Mesenchymal stem cell (in vitro differentiated cells and primary cell): ENCODE measurements at regions not wholly inside any gene's neighbourhood (a gene's known extent, or its start where the extent isn't known, plus 50 kb on each side); places are given as distances from the start of the nearest gene placed in this dataset.

Experiments
- DNase-seq: peaks from one replicate; pipeline ENCODE4 v3.0.0-alpha.2; 2013
- H2AFZ ChIP-seq: one replicate; pipeline ENCODE4 v1.6.1; 2013; ENCODE audit warnings: low read depth, mild to moderate bottlenecking, control low read depth, inconsistent platforms, low read length, moderate library complexity
- H2AK5ac ChIP-seq: 2 replicates; pipeline ENCODE4 v1.6.1; 2013; ENCODE audit warnings: low read length, moderate library complexity, mild to moderate bottlenecking, inconsistent platforms; ENCODE audit not compliant: severe bottlenecking
- H2BK120ac ChIP-seq: one replicate; pipeline ENCODE4 v1.6.1; 2013; ENCODE audit warnings: low read depth, mild to moderate bottlenecking, inconsistent platforms, low read length, moderate library complexity
- H2BK12ac ChIP-seq, 2 experiments: one replicate each; pipeline ENCODE4 v1.6.1; 2013; ENCODE audit warnings: inconsistent platforms in 2 of 2, low read length in 2 of 2, mild to moderate bottlenecking in 2 of 2, moderate library complexity in 2 of 2, control low read depth in 1 of 2
- H2BK15ac ChIP-seq: one replicate; pipeline ENCODE4 v1.6.1; 2013; ENCODE audit warnings: mild to moderate bottlenecking, low read depth, inconsistent platforms; ENCODE audit not compliant: poor library complexity, severe bottlenecking
- H2BK5ac ChIP-seq: 2 replicates; pipeline ENCODE4 v1.6.1; 2013; ENCODE audit warnings: low read depth, mild to moderate bottlenecking, low read length, control low read depth, inconsistent platforms; ENCODE audit not compliant: poor library complexity, severe bottlenecking
- H3K14ac ChIP-seq, 2 experiments: one replicate each; pipeline ENCODE4 v1.6.1; 2013; ENCODE audit warnings: inconsistent platforms in 2 of 2, low read length in 2 of 2, control low read depth in 1 of 2, mild to moderate bottlenecking in 1 of 2, moderate library complexity in 1 of 2
- H3K18ac ChIP-seq, 2 experiments: one replicate each; pipeline ENCODE4 v1.6.1; 2013; ENCODE audit warnings: inconsistent platforms in 2 of 2, low read length in 2 of 2, control low read depth in 1 of 2, low read depth in 1 of 2, mild to moderate bottlenecking in 1 of 2
- H3K23ac ChIP-seq, 2 experiments: one replicate each; pipeline ENCODE4 v1.6.1; 2013; ENCODE audit warnings: inconsistent platforms in 2 of 2, low read length in 2 of 2, mild to moderate bottlenecking in 2 of 2, moderate library complexity in 2 of 2, control low read depth in 1 of 2
- H3K27ac ChIP-seq: 2 replicates; pipeline ENCODE4 v1.5.1; 2013; ENCODE audit warnings: mild to moderate bottlenecking, moderate library complexity, low read length, control low read depth, inconsistent platforms; ENCODE audit not compliant: poor library complexity, severe bottlenecking
- H3K27me3 ChIP-seq, 2 experiments: 2 replicates each; pipeline versions ENCODE4 v1.6.1 to v1.7.0; 2013; ENCODE audit warnings: low read length in 2 of 2, mild to moderate bottlenecking in 2 of 2, moderate library complexity in 2 of 2, control low read depth in 1 of 2, inconsistent platforms in 1 of 2; ENCODE audit not compliant: control insufficient read depth in 1 of 2, insufficient read depth in 1 of 2
- H3K36me3 ChIP-seq, 2 experiments: 2 replicates each; pipeline versions ENCODE4 v1.6.1 to v1.7.0; 2013; ENCODE audit warnings: low read length in 2 of 2, control low read depth in 1 of 2, inconsistent platforms in 1 of 2, low read depth in 1 of 2, mild to moderate bottlenecking in 1 of 2; ENCODE audit not compliant: insufficient read depth in 2 of 2, control insufficient read depth in 1 of 2
- H3K4ac ChIP-seq, 2 experiments: one replicate each; pipeline ENCODE4 v1.6.1; 2013; ENCODE audit warnings: inconsistent platforms in 2 of 2, low read length in 2 of 2, mild to moderate bottlenecking in 2 of 2, moderate library complexity in 2 of 2, control low read depth in 1 of 2, low read depth in 1 of 2
- H3K4me1 ChIP-seq: 2 replicates; pipeline ENCODE4 v1.6.1; 2013; ENCODE audit warnings: low read depth, low read length, control low read depth; ENCODE audit not compliant: control insufficient read depth, insufficient read depth
- H3K4me2 ChIP-seq: 2 replicates; pipeline ENCODE4 v1.6.1; 2013; ENCODE audit warnings: low read length, mild to moderate bottlenecking, inconsistent platforms; ENCODE audit not compliant: poor library complexity, severe bottlenecking
- H3K4me3 ChIP-seq, 2 experiments: 2 replicates each; pipeline versions ENCODE4 v1.5.1 to v1.7.0; 2013; ENCODE audit warnings: low read length in 2 of 2, mild to moderate bottlenecking in 2 of 2, control low read depth in 1 of 2, low read depth in 1 of 2; ENCODE audit not compliant: insufficient read depth in 1 of 2
- H3K79me1 ChIP-seq: replicated peaks from 2 replicates; pipeline ENCODE4 v1.6.1; 2013; ENCODE audit warnings: mild to moderate bottlenecking, control low read depth, low read length, inconsistent platforms; ENCODE audit not compliant: poor library complexity, severe bottlenecking
- H3K9ac ChIP-seq: 2 replicates; pipeline ENCODE4 v1.7.0; 2013; ENCODE audit warnings: mild to moderate bottlenecking, low read length, moderate library complexity
- H3K9me3 ChIP-seq: 2 replicates; pipeline ENCODE4 v1.7.0; 2013; ENCODE audit warnings: mild to moderate bottlenecking, low read length; ENCODE audit not compliant: control insufficient read depth
- H4K8ac ChIP-seq: one replicate; pipeline ENCODE4 v1.6.1; 2013; ENCODE audit warnings: inconsistent platforms, mild to moderate bottlenecking, low read length, moderate library complexity
- H4K91ac ChIP-seq: one replicate; pipeline ENCODE4 v1.6.1; 2013; ENCODE audit warnings: mild to moderate bottlenecking, low read length, inconsistent platforms
- WGBS: methylation state at CpG from one replicate; pipeline ENCODE4 v1.1.7; 2013; ENCODE audit warnings: mixed read lengths; 5-methylcytosine and 5-hydroxymethylcytosine counted together

GRCh38 chr15:55003965-55004873 is 192.5 kb downstream of the RSL24D1 start:
- Histone ChIP-seq H3K4me2 (no peak overlapping the region), H3K36me3 (no peaks in the 10 kb centered on the region), H3K18ac (no peak overlapping the region), H3K79me1 (no peaks in the 10 kb centered on the region), H2AFZ (no peak overlapping the region), H3K4me3 (no peak overlapping the region), H3K9ac (no peak overlapping the region), H4K91ac (no peak overlapping the region), H3K27me3 (no peaks in the 10 kb centered on the region), H2BK120ac (no peak overlapping the region), H2BK15ac (no peak overlapping the region), H3K9me3 (peaks cover 6% of the 10 kb centered on the region), H2AK5ac (no peak overlapping the region), H4K8ac (no peak overlapping the region), H2BK5ac (no peak overlapping the region), H3K4ac (no peak overlapping the region), H3K14ac (no peak overlapping the region), H3K27ac (no peak overlapping the region), H3K23ac (no peak overlapping the region), H3K4me1 (no peaks in the 10 kb centered on the region), H2BK12ac (no peak overlapping the region)
- 65% methylated on average over 9 of the region's 9 CpGs for WGBS
- DNase-seq = no peak

DNA sequence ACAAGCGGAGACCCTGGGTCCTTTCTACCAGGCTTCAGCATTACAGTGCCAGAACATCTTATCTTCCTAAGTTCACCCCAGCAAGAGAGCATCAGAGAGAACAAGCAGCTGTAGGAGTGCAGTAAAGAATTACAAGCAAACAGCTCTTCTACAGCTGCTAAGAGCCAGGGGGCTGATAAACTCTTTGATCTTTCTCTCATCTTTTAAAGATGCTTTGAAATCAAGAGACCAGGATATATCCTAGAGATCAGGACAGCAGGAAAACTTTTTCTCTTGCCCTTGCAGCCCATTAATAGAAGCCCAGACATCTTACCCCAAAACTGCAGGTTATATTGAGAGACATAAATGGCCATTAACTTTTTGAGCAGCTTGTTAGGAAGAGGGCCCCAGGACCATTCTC is 198.1 kb downstream of the RSL24D1 start:
- Histone ChIP-seq H3K9me3 (no peaks in the 10 kb centered on the region), H3K36me3 (no peaks in the 10 kb centered on the region), H3K27me3 (no peaks in the 10 kb centered on the region), H2AK5ac (no peak overlapping the region), H3K4me3 (no peak overlapping the region), H2BK15ac (no peak overlapping the region), H3K4me2 (no peak overlapping the region), H3K4me1 (no peaks in the 10 kb centered on the region), H3K79me1 (no peaks in the 10 kb centered on the region), H3K4ac (no peak overlapping the region), H2AFZ (no peak overlapping the region), H3K18ac (no peak overlapping the region), H2BK5ac (no peak overlapping the region), H3K23ac (no peak overlapping the region), H3K14ac (no peak overlapping the region), H3K9ac (no peak overlapping the region), H4K91ac (no peak overlapping the region), H3K27ac (no peak overlapping the region), H4K8ac (no peak overlapping the region), H2BK120ac (no peak overlapping the region), H2BK12ac (no peak overlapping the region)
- WGBS = 92% methylated on average over 1 of the region's 1 CpG
- DNase-seq = no peak

- no peak overlapping the region for H4K8ac ChIP-seq
- H3K14ac ChIP-seq = no peak overlapping the region
- H3K23ac ChIP-seq = no peak overlapping the region
- no peak overlapping the region for H2BK5ac ChIP-seq
- no peak overlapping the region for H2BK120ac ChIP-seq
- WGBS = 71% methylated on average over 7 of the region's 7 CpGs
- no peaks in the 10 kb centered on the region for H3K79me1 ChIP-seq
- peaks cover 6% of the 10 kb centered on the region for H3K9me3 ChIP-seq
- no peak overlapping the region for H3K4ac ChIP-seq
- no peaks in the 10 kb centered on the region for H3K4me1 ChIP-seq
- H4K91ac ChIP-seq = no peak overlapping the region
- no peak overlapping the region for H3K4me2 ChIP-seq
- H3K27me3 ChIP-seq = no peaks in the 10 kb centered on the region
- no peak overlapping the region for H3K27ac ChIP-seq
- no peak overlapping the region for H3K18ac ChIP-seq
- no peak overlapping the region for H2AFZ ChIP-seq
- no peak for DNase-seq
- H2BK15ac ChIP-seq = no peak overlapping the region
- H3K36me3 ChIP-seq = no peaks in the 10 kb centered on the region
- no peak overlapping the region for H2AK5ac ChIP-seq
- H3K9ac ChIP-seq = no peak overlapping the region
- H3K4me3 ChIP-seq = no peak overlapping the region
- no peak overlapping the region for H2BK12ac ChIP-seq
Measured at GRCh38 chr15:54990793-54991192, 205.9 kb downstream of the RSL24D1 start.

DNA sequence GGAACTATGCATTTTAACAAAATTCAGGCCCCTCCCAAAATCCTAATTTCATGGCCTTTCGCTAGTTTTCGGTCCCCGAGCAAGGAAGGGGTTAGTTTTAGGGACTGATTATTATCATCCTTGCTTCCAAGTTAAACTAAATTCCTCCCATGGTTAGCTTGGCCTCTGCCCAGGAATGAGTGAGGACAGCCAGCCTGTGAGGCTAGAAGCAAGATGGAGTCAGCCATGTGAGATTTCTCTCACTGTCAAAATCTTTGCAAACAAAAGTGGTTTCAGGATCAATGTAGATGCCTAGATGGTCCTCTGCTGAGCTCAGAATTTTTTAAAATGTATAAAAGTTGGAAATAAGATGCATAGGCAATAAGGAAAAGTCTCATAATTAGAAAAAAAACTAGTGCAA is 208.9 kb downstream of the RSL24D1 start:
- no peak overlapping the region for H4K91ac ChIP-seq
- H3K36me3 ChIP-seq = no peaks in the 10 kb centered on the region
- H3K27me3 ChIP-seq = no peaks in the 10 kb centered on the region
- H2AFZ ChIP-seq = no peak overlapping the region
- H3K4me1 ChIP-seq = no peaks in the 10 kb centered on the region
- H2AK5ac ChIP-seq = no peak overlapping the region
- no peak overlapping the region for H2BK15ac ChIP-seq
- H3K14ac ChIP-seq = no peak overlapping the region
- no peak overlapping the region for H4K8ac ChIP-seq
- H3K4me2 ChIP-seq = no peak overlapping the region
- H2BK5ac ChIP-seq = no peak overlapping the region
- H3K79me1 ChIP-seq = no peaks in the 10 kb centered on the region
- no peak overlapping the region for H3K27ac ChIP-seq
- H3K9me3 ChIP-seq = peaks cover 15% of the 10 kb centered on the region
- H2BK120ac ChIP-seq = no peak overlapping the region
- no peak for DNase-seq
- no CpG with 5 or more reads among the region's 3 CpGs for WGBS
- no peak overlapping the region for H3K23ac ChIP-seq
- H2BK12ac ChIP-seq = no peak overlapping the region
- H3K18ac ChIP-seq = no peak overlapping the region
- no peak overlapping the region for H3K4me3 ChIP-seq
- no peak overlapping the region for H3K4ac ChIP-seq
- no peak overlapping the region for H3K9ac ChIP-seq
